SK-N-SH (cell line): ENCODE measurements at regions not wholly inside any gene's neighbourhood (a gene's known extent, or its start where the extent isn't known, plus 50 kb on each side); places are given as distances from the start of the nearest gene placed in this dataset.

Experiments used
- EP300 ChIP-seq, 2 experiments: IDR thresholded peaks; 2 replicates each; pipeline versions ENCODE4 v1.4.0 to v1.6.1; 2012; ENCODE audit warnings: borderline replicate concordance in 1 of 2, low read depth in 1 of 2, low read length in 1 of 2
- EZH2phosphoT487 ChIP-seq: fragments of 200-600 bp; sonication (generic); IDR thresholded peaks from 2 replicates; pipeline ENCODE4 v1.6.1; 2017; ENCODE audit warnings: low read depth, mixed run types, mild to moderate bottlenecking, antibody characterized with exemption, moderate library complexity, borderline replicate concordance
- NFIC ChIP-seq: IDR thresholded peaks from 2 replicates; pipeline ENCODE4 v1.4.0; 2012; ENCODE audit warnings: borderline replicate concordance
- POLR2AphosphoS5 ChIP-seq: IDR thresholded peaks from 2 replicates; pipeline ENCODE4 v1.6.1; 2012; ENCODE audit warnings: low read depth, low read length
- TAF1 ChIP-seq: IDR thresholded peaks from 2 replicates; pipeline ENCODE4 v1.6.1; 2012; ENCODE audit warnings: low read depth, mild to moderate bottlenecking, low read length, moderate library complexity, borderline replicate concordance
- TF ChIP-seq, protein P1 (sequence below): fragments of 200-600 bp; sonication (generic); IDR thresholded peaks from 2 replicates; pipeline ENCODE4 v1.6.1; 2017; ENCODE audit warnings: antibody characterized with exemption, mild to moderate bottlenecking, moderate library complexity

DNA sequence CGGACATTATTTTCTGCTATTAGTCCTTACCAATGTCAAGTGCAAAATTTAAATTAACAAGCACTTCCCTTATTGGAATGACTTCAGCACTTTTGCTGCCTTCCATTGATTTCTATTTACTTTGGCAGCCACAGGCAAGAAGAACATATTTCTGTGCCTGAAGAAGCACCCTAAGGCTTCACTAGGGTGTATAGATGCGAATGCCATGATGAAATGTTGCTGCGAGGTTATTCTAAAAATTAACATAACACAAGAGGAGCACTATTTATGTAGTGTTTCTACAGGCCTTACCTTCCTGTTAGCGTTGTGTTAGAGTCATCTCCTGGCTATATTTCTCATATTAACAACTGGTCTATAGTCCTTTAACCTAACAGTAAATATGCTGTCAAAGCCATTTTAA is 365.0 kb upstream of the HNRNPA3 start:
- TF ChIP-seq TAF1 (no peak), EP300 (IDR thresholded peaks at IDR 0.05; ENCODE audit: borderline replicate concordance in 1 of 2, low read depth in 1 of 2, low read length in 1 of 2) (no peak), POLR2AphosphoS5 (no peak), NFIC (no peak), EZH2phosphoT487 (no peak)
- TF ChIP-seq, protein P1, sequence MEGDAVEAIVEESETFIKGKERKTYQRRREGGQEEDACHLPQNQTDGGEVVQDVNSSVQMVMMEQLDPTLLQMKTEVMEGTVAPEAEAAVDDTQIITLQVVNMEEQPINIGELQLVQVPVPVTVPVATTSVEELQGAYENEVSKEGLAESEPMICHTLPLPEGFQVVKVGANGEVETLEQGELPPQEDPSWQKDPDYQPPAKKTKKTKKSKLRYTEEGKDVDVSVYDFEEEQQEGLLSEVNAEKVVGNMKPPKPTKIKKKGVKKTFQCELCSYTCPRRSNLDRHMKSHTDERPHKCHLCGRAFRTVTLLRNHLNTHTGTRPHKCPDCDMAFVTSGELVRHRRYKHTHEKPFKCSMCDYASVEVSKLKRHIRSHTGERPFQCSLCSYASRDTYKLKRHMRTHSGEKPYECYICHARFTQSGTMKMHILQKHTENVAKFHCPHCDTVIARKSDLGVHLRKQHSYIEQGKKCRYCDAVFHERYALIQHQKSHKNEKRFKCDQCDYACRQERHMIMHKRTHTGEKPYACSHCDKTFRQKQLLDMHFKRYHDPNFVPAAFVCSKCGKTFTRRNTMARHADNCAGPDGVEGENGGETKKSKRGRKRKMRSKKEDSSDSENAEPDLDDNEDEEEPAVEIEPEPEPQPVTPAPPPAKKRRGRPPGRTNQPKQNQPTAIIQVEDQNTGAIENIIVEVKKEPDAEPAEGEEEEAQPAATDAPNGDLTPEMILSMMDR: no peak
